KOPT-K1 (cell line): ENCODE measurements at regions not wholly inside any gene's neighbourhood (a gene's known extent, or its start where the extent isn't known, plus 50 kb on each side); places are given as distances from the start of the nearest gene placed in this dataset.

Experiments used
- H3K27ac ChIP-seq: fragments of 200-600 bp; sonication (generic); 2 replicates; pipeline ENCODE4 v1.5.1; 2016; ENCODE audit warnings: antibody characterized with exemption, mild to moderate bottlenecking, low read depth, low read length; ENCODE audit not compliant: poor library complexity, severe bottlenecking
- H3K36me3 ChIP-seq: fragments of 200-600 bp; sonication (generic); 2 replicates; pipeline ENCODE4 v1.5.1; 2017; ENCODE audit warnings: antibody characterized with exemption, mild to moderate bottlenecking, low read length, moderate library complexity; ENCODE audit not compliant: insufficient read depth
- H3K9me3 ChIP-seq: fragments of 200-600 bp; sonication (generic); 2 replicates; pipeline ENCODE4 v1.5.1; 2017; ENCODE audit warnings: antibody characterized with exemption, low read length, mild to moderate bottlenecking; ENCODE audit not compliant: insufficient read depth, poor library complexity, severe bottlenecking

- Histone ChIP-seq H3K27ac (no peak overlapping the region), H3K36me3 (no peaks in the 10 kb centered on the region), H3K9me3 (no peaks in the 10 kb centered on the region)
Observed at GRCh38 chr18:44035554-44035953, 645.1 kb upstream of the SETBP1 start.

- Histone ChIP-seq H3K36me3 (no peaks in the 10 kb centered on the region), H3K9me3 (no peaks in the 10 kb centered on the region), H3K27ac (no peak overlapping the region)
Observed at GRCh38 chr18:44036501-44036900, 644.2 kb upstream of the SETBP1 start.

GRCh38 chr18:44039216-44039615 is 641.5 kb upstream of the SETBP1 start:
- H3K36me3 ChIP-seq, result no peaks in the 10 kb centered on the region
- H3K9me3 ChIP-seq, result no peaks in the 10 kb centered on the region
- no peak overlapping the region for H3K27ac ChIP-seq

- H3K9me3 ChIP-seq, result no peaks in the 10 kb centered on the region
- H3K36me3 ChIP-seq, result no peaks in the 10 kb centered on the region
- H3K27ac ChIP-seq, result no peak overlapping the region
Observed at GRCh38 chr18:44039826-44040225, 640.9 kb upstream of the SETBP1 start.

GRCh38 chr18:44041553-44041952 is 639.1 kb upstream of the SETBP1 start:
- H3K27ac ChIP-seq, result no peak overlapping the region
- no peaks in the 10 kb centered on the region for H3K9me3 ChIP-seq
- H3K36me3 ChIP-seq, result no peaks in the 10 kb centered on the region

GRCh38 chr18:44041961-44042360 is 638.7 kb upstream of the SETBP1 start:
- H3K36me3 ChIP-seq, result no peaks in the 10 kb centered on the region
- H3K9me3 ChIP-seq, result no peaks in the 10 kb centered on the region
- H3K27ac ChIP-seq, result no peak overlapping the region

GRCh38 chr18:44046376-44046975 is 634.2 kb upstream of the SETBP1 start:
- H3K36me3 ChIP-seq, result no peaks in the 10 kb centered on the region
- no peaks in the 10 kb centered on the region for H3K9me3 ChIP-seq
- H3K27ac ChIP-seq, result no peak overlapping the region

- Histone ChIP-seq H3K36me3 (no peaks in the 10 kb centered on the region), H3K27ac (no peak overlapping the region), H3K9me3 (no peaks in the 10 kb centered on the region)
Observed at GRCh38 chr18:44047585-44047984, 633.1 kb upstream of the SETBP1 start.

GRCh38 chr18:44048435-44048834 is 632.3 kb upstream of the SETBP1 start:
- no peaks in the 10 kb centered on the region for H3K36me3 ChIP-seq
- no peak overlapping the region for H3K27ac ChIP-seq
- no peaks in the 10 kb centered on the region for H3K9me3 ChIP-seq

GRCh38 chr18:44048846-44049245 is 631.8 kb upstream of the SETBP1 start:
- H3K36me3 ChIP-seq, result no peaks in the 10 kb centered on the region
- H3K27ac ChIP-seq, result no peak overlapping the region
- no peaks in the 10 kb centered on the region for H3K9me3 ChIP-seq

- Histone ChIP-seq H3K9me3 (no peaks in the 10 kb centered on the region), H3K36me3 (no peaks in the 10 kb centered on the region), H3K27ac (no peak overlapping the region)
Observed at GRCh38 chr18:44051026-44051425, 629.7 kb upstream of the SETBP1 start.

GRCh38 chr18:44054514-44054913 is 626.2 kb upstream of the SETBP1 start:
- H3K27ac ChIP-seq, result no peak overlapping the region
- no peaks in the 10 kb centered on the region for H3K36me3 ChIP-seq
- H3K9me3 ChIP-seq, result no peaks in the 10 kb centered on the region

- Histone ChIP-seq H3K36me3 (no peaks in the 10 kb centered on the region), H3K27ac (no peak overlapping the region), H3K9me3 (no peaks in the 10 kb centered on the region)
Observed at GRCh38 chr18:44060197-44060596, 620.5 kb upstream of the SETBP1 start.

GRCh38 chr18:44061438-44061837 is 619.2 kb upstream of the SETBP1 start:
- no peaks in the 10 kb centered on the region for H3K36me3 ChIP-seq
- H3K27ac ChIP-seq, result no peak overlapping the region
- no peaks in the 10 kb centered on the region for H3K9me3 ChIP-seq

- Histone ChIP-seq H3K36me3 (no peaks in the 10 kb centered on the region), H3K27ac (no peak overlapping the region), H3K9me3 (no peaks in the 10 kb centered on the region)
Observed at GRCh38 chr18:44062345-44062744, 618.3 kb upstream of the SETBP1 start.

GRCh38 chr18:44065206-44065605 is 615.5 kb upstream of the SETBP1 start:
- Histone ChIP-seq H3K9me3 (no peaks in the 10 kb centered on the region), H3K36me3 (no peaks in the 10 kb centered on the region), H3K27ac (no peak overlapping the region)
